HG02981 (cell line): ENCODE measurements at regions not wholly inside any gene's neighbourhood (a gene's known extent, or its start where the extent isn't known, plus 50 kb on each side); places are given as distances from the start of the nearest gene placed in this dataset.
A peak's percentile ranks its signal among the peaks of the same experiment; 100 is the strongest.

Experiments used
- ATAC-seq: cut with Tn5 transposase; IDR thresholded peaks from one replicate; pipeline ENCODE4 v1.9.1; 2021; ENCODE audit warnings: mild to moderate bottlenecking, moderate library complexity; ENCODE audit not compliant: unreplicated experiment

DNA sequence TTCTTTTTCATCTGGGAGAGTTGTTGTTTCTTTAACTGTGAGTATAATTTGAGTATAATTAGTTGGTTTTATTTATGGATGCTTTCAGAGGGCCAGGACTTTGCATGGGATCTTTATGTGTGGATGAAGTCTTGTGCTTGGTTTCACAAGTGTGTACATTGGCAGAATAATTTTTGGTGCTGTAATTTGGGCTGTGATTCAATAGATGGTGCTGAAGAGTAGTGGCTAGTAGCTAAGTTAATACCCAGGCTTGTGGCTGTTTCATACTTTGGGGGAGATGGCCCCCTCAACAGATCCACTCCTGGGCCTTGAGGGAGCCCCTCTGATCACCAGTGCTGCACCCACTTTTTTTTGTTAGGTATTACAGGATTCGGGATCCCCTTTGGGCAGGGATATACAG is 1142.4 kb downstream of the SLITRK1 start:
- no peak for ATAC-seq

GRCh38 chr13:82729401-82729800 is 1152.9 kb downstream of the SLITRK1 start:
- ATAC-seq = no peak

DNA sequence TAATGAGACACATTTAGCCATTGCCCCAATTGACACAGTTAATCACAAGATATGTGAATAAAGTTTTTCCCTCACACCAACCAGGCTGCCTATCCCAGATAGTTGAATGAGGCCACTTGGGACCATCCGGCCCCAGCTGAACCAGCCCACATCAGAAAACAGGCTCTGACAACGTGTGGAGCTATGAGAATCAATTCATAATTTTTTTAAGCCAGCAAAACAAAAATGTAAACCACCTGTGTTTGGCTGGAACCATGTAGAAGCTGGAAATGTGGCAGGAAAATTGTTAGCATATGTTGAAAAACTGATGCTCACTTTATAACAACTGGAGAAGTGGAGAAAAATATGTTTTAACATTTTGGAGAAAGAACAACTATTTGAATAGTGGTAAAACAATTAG is 1161.3 kb downstream of the SLITRK1 start:
- no peak for ATAC-seq

DNA sequence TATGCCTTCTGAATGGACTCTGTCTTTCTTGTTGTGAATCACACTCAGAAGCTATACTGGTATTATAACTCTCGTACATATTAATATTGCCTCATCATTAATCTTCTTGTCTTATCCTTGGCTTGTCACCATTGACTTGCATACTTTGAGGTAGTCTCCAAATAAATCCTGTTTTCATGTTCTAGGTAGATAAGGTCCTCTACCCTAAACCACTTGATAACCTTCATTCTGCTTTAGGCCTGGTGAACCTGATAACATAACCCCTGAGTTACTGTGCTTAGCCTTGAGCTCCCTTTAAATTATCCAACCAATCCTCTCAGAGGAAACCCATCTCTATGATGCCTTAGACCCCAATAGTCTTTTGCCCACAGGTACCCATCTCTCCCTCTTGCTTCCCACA is 1162.3 kb downstream of the SLITRK1 start:
- no peak for ATAC-seq

- ATAC-seq = no peak
Measured at GRCh38 chr13:82717249-82717648, 1165.0 kb downstream of the SLITRK1 start.

- ATAC-seq = no peak
Measured at GRCh38 chr13:82713687-82714405, 1168.4 kb downstream of the SLITRK1 start.

DNA sequence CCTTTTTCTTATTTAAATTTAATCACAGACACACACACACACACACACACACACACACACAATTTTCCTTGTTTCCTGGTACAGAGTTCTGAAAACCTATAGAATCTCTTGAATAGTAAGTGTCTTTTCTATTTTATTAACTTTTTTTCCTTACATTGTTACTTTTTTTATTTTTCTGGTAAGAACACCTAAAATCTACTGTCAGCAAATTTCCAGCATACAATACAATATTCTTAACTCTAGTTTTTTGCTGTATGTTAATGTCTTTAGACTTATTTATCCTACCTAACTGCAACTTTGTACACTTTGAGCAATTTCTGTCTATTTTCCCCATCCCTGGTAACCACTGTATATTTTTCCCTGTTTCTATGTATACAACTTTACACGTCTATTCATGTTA is 1179.8 kb downstream of the SLITRK1 start:
- no peak for ATAC-seq

DNA sequence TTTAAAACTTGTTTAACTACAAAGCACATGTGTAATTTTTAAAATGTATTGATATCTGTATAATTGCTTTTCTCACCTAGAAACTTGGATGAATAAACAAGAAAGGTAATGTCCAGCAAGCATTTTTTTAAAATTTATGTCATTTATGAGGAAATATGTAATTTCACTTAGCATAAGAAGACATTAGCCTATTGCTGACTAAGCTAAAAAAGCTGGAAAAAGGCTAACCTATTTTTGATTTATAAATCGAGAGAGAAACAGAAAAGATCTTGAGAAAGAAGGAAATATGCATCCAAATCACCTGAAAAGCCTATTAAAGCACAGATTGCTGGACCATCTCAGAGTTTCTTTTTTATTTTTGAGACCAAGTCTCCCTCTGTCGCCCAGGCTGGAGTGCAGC is 1181.3 kb downstream of the SLITRK1 start:
- ATAC-seq = no peak

DNA sequence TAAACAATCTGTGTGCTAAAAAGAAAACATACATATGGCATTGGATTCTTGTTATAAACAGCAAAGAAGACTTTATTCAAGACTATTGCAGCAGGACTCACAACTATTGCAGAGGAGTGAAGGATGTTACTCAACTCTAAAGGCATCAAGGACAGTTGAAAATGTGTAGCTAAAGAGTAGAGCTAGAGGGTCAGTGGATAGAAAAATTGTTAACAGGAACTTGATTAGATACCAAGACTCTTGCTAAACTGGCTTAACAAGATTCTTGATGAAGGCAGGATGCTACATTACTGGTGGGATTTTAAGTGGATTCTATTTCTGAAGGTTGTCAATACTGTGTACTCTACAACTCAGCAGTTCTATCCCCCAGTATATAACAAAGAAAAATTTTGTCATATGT is 1183.3 kb downstream of the SLITRK1 start:
- no peak for ATAC-seq

GRCh38 chr13:82698383-82698782 is 1183.9 kb downstream of the SLITRK1 start:
- ATAC-seq = no peak

DNA sequence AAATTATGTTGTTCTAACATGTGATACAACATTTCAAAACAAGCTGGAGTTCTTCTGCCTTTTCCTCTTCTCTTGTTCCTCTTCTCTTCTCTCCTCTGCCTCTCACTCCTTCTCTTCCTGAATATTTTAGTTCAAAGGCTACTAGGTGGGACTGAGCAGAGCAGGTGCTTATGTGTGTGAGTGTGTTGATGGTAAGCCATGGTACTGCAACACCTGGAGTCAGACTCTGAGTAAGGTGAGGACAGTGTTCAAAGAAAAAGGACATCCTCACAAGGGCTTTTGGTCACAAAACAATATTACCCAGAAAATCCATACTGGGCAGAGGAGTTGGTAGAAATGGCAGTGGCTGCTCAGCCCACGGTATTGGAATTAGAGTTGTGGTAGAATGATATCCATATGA is 1188.7 kb downstream of the SLITRK1 start:
- ATAC-seq = no peak

DNA sequence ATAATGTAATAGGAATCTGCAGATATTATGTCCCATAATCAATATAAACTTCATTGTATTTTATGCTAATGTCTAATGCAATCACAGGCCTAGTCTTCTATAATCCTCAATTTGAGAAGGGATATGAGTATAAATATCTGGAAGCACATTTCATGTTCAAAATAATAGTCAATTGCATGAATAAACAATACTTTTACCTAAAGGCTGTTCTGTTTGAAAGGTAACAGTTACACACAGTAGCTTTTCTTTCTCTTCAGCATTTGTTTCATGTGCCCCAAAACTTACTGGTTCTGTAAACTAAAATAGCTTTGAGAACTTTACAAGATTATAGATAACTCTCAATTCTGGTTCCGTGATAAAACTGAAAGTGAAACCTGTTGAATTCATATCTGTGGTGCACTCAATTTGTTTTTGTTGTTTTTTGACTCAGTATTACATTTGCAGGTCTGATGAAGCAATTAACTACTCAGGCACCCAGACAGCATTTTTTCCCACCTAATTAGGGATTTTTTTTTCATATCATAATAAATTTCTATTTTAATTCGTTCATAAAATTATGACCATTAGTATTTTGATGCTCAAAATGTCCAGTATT is 1193.8 kb downstream of the SLITRK1 start:
- ATAC-seq = peak; percentile 86

- no peak for ATAC-seq
Measured at GRCh38 chr13:82687884-82688283, 1194.4 kb downstream of the SLITRK1 start.

GRCh38 chr13:82681535-82681934 is 1200.7 kb downstream of the SLITRK1 start:
- ATAC-seq = no peak

DNA sequence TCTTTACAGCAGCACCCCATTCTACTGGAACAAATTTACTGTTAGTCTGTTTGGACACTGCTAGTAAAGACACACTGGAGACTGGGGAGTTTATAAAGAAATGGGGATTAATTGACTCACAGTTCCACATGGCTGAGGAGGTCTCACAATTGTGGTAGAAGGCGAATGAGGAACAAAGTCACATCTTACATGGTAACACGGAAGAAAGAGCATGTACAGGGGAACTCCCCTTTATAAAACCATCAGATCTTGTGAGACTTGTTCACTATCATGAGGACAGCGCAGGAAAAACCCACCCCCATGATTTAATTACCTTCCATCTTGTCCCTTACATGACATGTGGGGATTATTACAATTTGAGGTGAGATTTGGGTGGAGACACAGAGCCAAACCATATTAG is 1204.2 kb downstream of the SLITRK1 start:
- ATAC-seq = no peak

GRCh38 chr13:82675024-82675423 is 1207.2 kb downstream of the SLITRK1 start:
- ATAC-seq = no peak

GRCh38 chr13:82674546-82674945 is 1207.7 kb downstream of the SLITRK1 start:
- no peak for ATAC-seq

DNA sequence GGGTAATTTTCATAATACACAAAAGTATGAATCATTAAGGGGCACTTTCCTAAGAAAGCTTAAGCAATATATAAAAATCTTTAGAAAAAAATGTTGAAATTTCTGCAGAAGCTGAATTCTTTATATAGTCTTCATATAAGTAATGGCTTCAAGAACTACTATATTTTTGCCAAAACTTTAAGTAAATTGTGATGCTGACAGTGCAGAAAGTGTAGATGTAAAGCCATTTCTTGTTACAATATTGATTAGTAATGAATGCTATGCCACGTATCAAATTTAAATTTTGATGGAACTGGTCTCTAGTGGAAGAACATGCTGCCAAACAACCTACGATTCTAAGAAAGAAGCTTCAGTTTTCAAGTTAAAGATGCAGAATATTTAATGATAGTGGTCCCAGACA is 1210.0 kb downstream of the SLITRK1 start:
- no peak for ATAC-seq

GRCh38 chr13:82664183-82664582 is 1218.1 kb downstream of the SLITRK1 start:
- ATAC-seq = no peak

DNA sequence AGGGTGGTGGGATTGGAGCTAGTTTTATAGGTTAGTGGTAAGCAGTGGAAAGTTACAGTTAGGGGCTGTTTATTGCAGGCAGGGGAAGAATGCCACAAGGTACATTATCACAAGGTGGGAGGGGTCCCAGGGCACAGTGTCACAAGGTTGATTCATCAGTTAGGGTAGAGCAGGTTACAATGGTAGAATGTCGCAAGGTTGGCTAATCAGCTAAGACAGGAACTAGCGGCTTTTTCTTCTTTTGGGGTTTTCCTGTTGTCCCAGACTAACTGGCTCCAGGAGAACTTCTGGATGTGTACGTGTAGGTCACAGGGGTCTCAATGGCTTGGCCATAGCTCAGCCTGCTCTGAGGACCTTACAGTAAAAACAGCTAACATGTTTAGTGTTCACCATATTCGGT is 1221.1 kb downstream of the SLITRK1 start:
- ATAC-seq = no peak

GRCh38 chr13:82658811-82659210 is 1223.5 kb downstream of the SLITRK1 start:
- no peak for ATAC-seq

- ATAC-seq = no peak
Measured at GRCh38 chr13:82657471-82657870, 1224.8 kb downstream of the SLITRK1 start.
